VCaP (cell line): ENCODE measurements at regions not wholly inside any gene's neighbourhood (a gene's known extent, or its start where the extent isn't known, plus 50 kb on each side); places are given as distances from the start of the nearest gene placed in this dataset.
"Not testable (repeated sequence)": the region's sequence is repeated elsewhere in the genome, so short reads cannot be mapped to it uniquely, and the experiment has no call there.

Experiments
- H3K27ac ChIP-seq: fragments of 450-650 bp; 2 replicates; pipeline ENCODE4 v1.5.1; 2017
- CTCF ChIP-seq: fragments of 450-650 bp; conservative IDR thresholded peaks from 2 replicates; pipeline ENCODE4 v1.5.1; 2017; ENCODE audit warnings: mild to moderate bottlenecking, moderate library complexity

- no peak overlapping the region for H3K27ac ChIP-seq
- TF ChIP-seq CTCF: no peak
Measured at GRCh38 chr15:93779341-93779740, 452.0 kb upstream of the MCTP2 start.

- TF ChIP-seq CTCF: no peak
Measured at GRCh38 chr15:93771196-93772030, 459.9 kb upstream of the MCTP2 start.

GRCh38 chr15:93770788-93771187 is 460.6 kb upstream of the MCTP2 start:
- TF ChIP-seq CTCF: no peak
- H3K27ac ChIP-seq: no peak overlapping the region

More at GRCh38 chr15:93771196-93772030, 459.9 kb upstream of the MCTP2 start:
- no peak overlapping the region for H3K27ac ChIP-seq

GRCh38 chr15:93762036-93762435 is 469.3 kb upstream of the MCTP2 start:
- no peak for TF ChIP-seq CTCF
- no peak overlapping the region for H3K27ac ChIP-seq

GRCh38 chr15:93759629-93760028 is 471.7 kb upstream of the MCTP2 start:
- no peak for TF ChIP-seq CTCF
- H3K27ac ChIP-seq: no peak overlapping the region

GRCh38 chr15:93758824-93759223 is 472.5 kb upstream of the MCTP2 start:
- TF ChIP-seq CTCF: no peak
- H3K27ac ChIP-seq: no peak overlapping the region

- H3K27ac ChIP-seq: no peak overlapping the region
- TF ChIP-seq CTCF: no peak
Measured at GRCh38 chr15:93748710-93749109, 482.7 kb upstream of the MCTP2 start.

GRCh38 chr15:93734976-93735375 is 496.4 kb upstream of the MCTP2 start:
- not testable (repeated sequence) for H3K27ac ChIP-seq
